Endothelial cell of umbilical vein (primary cell): ENCODE measurements at regions not wholly inside any gene's neighbourhood (a gene's known extent, or its start where the extent isn't known, plus 50 kb on each side); places are given as distances from the start of the nearest gene placed in this dataset.

ENCODE experiments used
- BruUV-seq: library from RNA; stranded (reverse); fragments of 400-500 nt; replicated peaks from 2 replicates; lab custom pipeline; 2021; lab: Mats Ljungman, UMichigan
- CTCF ChIA-PET: fragments of 300-600, 350-600 bp; sonication (Branson Sonifier 250); formaldehyde crosslinking; loops from one replicate; lab custom pipeline; 2021; ENCODE audit warnings: antibody characterized with exemption, inconsistent platforms; lab: Charles Lee
- POLR2A ChIA-PET: fragments of 300-600, 350-600 bp; sonication (Branson Sonifier 250); formaldehyde crosslinking; loops from one replicate; lab custom pipeline; 2021; ENCODE audit warnings: antibody characterized with exemption, inconsistent platforms; lab: Charles Lee
- DNase-seq: peaks from one replicate; pipeline ENCODE4 v3.0.0-alpha.2; 2011; ENCODE audit warnings: low read depth, low spot score
- FAIRE-seq: peaks from 2 replicates; lab custom pipeline; 2011; peaks lifted over from hg19 to GRCh38; lab: Jason Lieb, UNC
- H2AFZ ChIP-seq: 2 replicates; pipeline ENCODE4 v1.6.0; 2012; ENCODE audit warnings: low read depth, low read length, control low read depth, inconsistent platforms
- H3K27ac ChIP-seq: 2 replicates; pipeline ENCODE4 v1.5.1; 2011; ENCODE audit warnings: low read depth, mild to moderate bottlenecking, control low read depth, low read length, moderate library complexity; ENCODE audit not compliant: insufficient read depth
- H3K27me3 ChIP-seq, 2 experiments: 2 replicates each; pipeline versions ENCODE4 v1.6.0 to v1.6.1; 2011; ENCODE audit warnings: low read length in 2 of 2, mixed read lengths in 1 of 2; ENCODE audit not compliant: control insufficient read depth in 2 of 2, insufficient read depth in 2 of 2
- H3K36me3 ChIP-seq, 2 experiments: 2 replicates in 1 of 2; 3 replicates in 1 of 2; pipeline ENCODE4 v1.5.1; 2011; ENCODE audit warnings: low read length in 2 of 2, mild to moderate bottlenecking in 1 of 2, moderate library complexity in 1 of 2; ENCODE audit not compliant: control insufficient read depth in 2 of 2, insufficient read depth in 2 of 2; ENCODE audit errors: extremely low read depth in 1 of 2
- H3K4me1 ChIP-seq: 3 replicates; pipeline ENCODE4 v1.5.1; 2011; ENCODE audit warnings: mild to moderate bottlenecking, low read length; ENCODE audit not compliant: control insufficient read depth, insufficient read depth; ENCODE audit errors: extremely low read depth
- H3K4me2 ChIP-seq: 2 replicates; pipeline ENCODE4 v1.6.1; 2011; ENCODE audit warnings: low read length, control low read depth, mixed read lengths; ENCODE audit not compliant: insufficient read depth
- H3K4me3 ChIP-seq, 3 experiments: fragments of 200-600 bp in 1 of 3; sonication (generic), shearing (Covaris generic) in 1 of 3; replicated peaks in 1 of 3; 2 replicates each; pipeline ENCODE4 v1.5.1; 2011 to 2016; ENCODE audit warnings: control low read depth in 3 of 3, low read length in 3 of 3, mild to moderate bottlenecking in 2 of 3, inconsistent platforms in 1 of 3, low read depth in 1 of 3, moderate library complexity in 1 of 3; ENCODE audit not compliant: insufficient read depth in 1 of 3
- H3K79me2 ChIP-seq: 2 replicates; pipeline ENCODE4 v1.6.0; 2012; ENCODE audit warnings: low read length, inconsistent platforms; ENCODE audit not compliant: control insufficient read depth, insufficient read depth
- H3K9ac ChIP-seq: replicated peaks from 2 replicates; pipeline ENCODE3; 2011; ENCODE audit warnings: low read length, control low read depth; ENCODE audit not compliant: insufficient read depth; ENCODE audit errors: extremely low read depth
- H3K9me1 ChIP-seq: replicated peaks from 3 replicates; pipeline ENCODE4 v1.6.0; 2011; ENCODE audit warnings: mild to moderate bottlenecking, low read length; ENCODE audit not compliant: control insufficient read depth, insufficient read depth; ENCODE audit errors: extremely low read depth
- H3K9me3 ChIP-seq: replicated peaks from 2 replicates; pipeline ENCODE4 v1.5.1; 2012; ENCODE audit warnings: low read length, inconsistent platforms; ENCODE audit not compliant: control insufficient read depth, insufficient read depth
- H4K20me1 ChIP-seq: replicated peaks from 2 replicates; pipeline ENCODE3; 2011; ENCODE audit warnings: mild to moderate bottlenecking, low read length; ENCODE audit not compliant: control insufficient read depth, insufficient read depth; ENCODE audit errors: extremely low read depth
- CTCF ChIP-seq, 2 donors: IDR thresholded peaks; 1 replicate in 1 of 2; 2 replicates in 1 of 2; pipeline ENCODE4 v1.5.1; 2011; ENCODE audit warnings: low read length in 2 of 2, mild to moderate bottlenecking in 2 of 2, moderate library complexity in 2 of 2, control low read depth in 1 of 2, inconsistent platforms in 1 of 2, low read depth in 1 of 2; ENCODE audit not compliant: insufficient read depth in 1 of 2; ENCODE audit errors: extremely low read depth in 1 of 2
- EZH2 ChIP-seq: IDR thresholded peaks from 2 replicates; pipeline ENCODE4 v1.6.1; 2012; ENCODE audit warnings: borderline replicate concordance, low read depth, mild to moderate bottlenecking, moderate library complexity, low read length, inconsistent platforms; ENCODE audit not compliant: severe bottlenecking
- FOS ChIP-seq: IDR thresholded peaks from 2 replicates; pipeline ENCODE4 v1.6.1; 2011; ENCODE audit warnings: mild to moderate bottlenecking, low read length, moderate library complexity, borderline replicate concordance; ENCODE audit not compliant: insufficient read depth
- GATA2 ChIP-seq: IDR thresholded peaks from 2 replicates; pipeline ENCODE4 v1.7.0; 2011; ENCODE audit warnings: low read depth, mild to moderate bottlenecking, moderate library complexity, mixed read lengths, low read length; ENCODE audit not compliant: insufficient read length, insufficient read depth
- JUN ChIP-seq: IDR thresholded peaks from 2 replicates; pipeline ENCODE4 v1.6.1; 2011; ENCODE audit warnings: borderline replicate concordance, low read depth; ENCODE audit not compliant: insufficient read length, insufficient read depth
- MAX ChIP-seq: IDR thresholded peaks from 2 replicates; pipeline ENCODE4 v1.6.1; 2011; ENCODE audit not compliant: insufficient read depth, insufficient read length
- MYC ChIP-seq: IDR thresholded peaks from one replicate; pipeline ENCODE4 v1.6.1; 2011; ENCODE audit warnings: mild to moderate bottlenecking, low read depth, low read length
- POLR2A ChIP-seq: IDR thresholded peaks from 2 replicates; pipeline ENCODE4 v1.6.1; 2012; ENCODE audit warnings: low read depth, mild to moderate bottlenecking, control low read depth, low read length
- POLR2AphosphoS5 ChIP-seq: IDR thresholded peaks from 2 replicates; pipeline ENCODE4 v1.6.1; 2012; ENCODE audit warnings: low read depth, mild to moderate bottlenecking, control low read depth, low read length, moderate library complexity; ENCODE audit not compliant: insufficient read depth
- dilution Hi-C: fragments of 300-500 bp; cut with MboI; formaldehyde crosslinking; loops from one replicate; pipeline ENCODE4 v1.15.0; 2019; ENCODE audit warnings: low sequenced_read_pairs; ENCODE audit not compliant: extremely low pct_ligation_motif_present
- intact Hi-C: fragments of 100-400 bp; cut with micrococcal nuclease; formaldehyde crosslinking; loops from one replicate; pipeline ENCODE4 v1.10.0; 2022

- H3K4me2 ChIP-seq: no peak overlapping the region
- no peak overlapping the region for H3K4me3 ChIP-seq
- ChIA-PET CTCF (no interaction called here), POLR2A (no interaction called here)
- BruUV-seq: no TSS peak
- no peaks in the 10 kb centered on the region for H3K9me1 ChIP-seq
- H3K27me3 ChIP-seq: no peaks in the 10 kb centered on the region
- dilution Hi-C loops (no loop called here), intact Hi-C loops (no loop called here)
- no peak for TF ChIP-seq MAX
- no peak for FAIRE-seq
- H3K36me3 ChIP-seq: no peaks in the 10 kb centered on the region
- H3K9me3 ChIP-seq: no peaks in the 10 kb centered on the region
- no peak overlapping the region for H3K27ac ChIP-seq
- no peak overlapping the region for H2AFZ ChIP-seq
- DNase-seq: no peak
- no peaks in the 10 kb centered on the region for H4K20me1 ChIP-seq
- H3K4me1 ChIP-seq: no peaks in the 10 kb centered on the region
- no peaks in the 10 kb centered on the region for H3K79me2 ChIP-seq
- no peak overlapping the region for H3K9ac ChIP-seq
These were observed 159.3 kb upstream of the NEBL start for GRCh38 chr10:21056461-21056860.

- no peaks in the 10 kb centered on the region for H3K9me3 ChIP-seq
- no peak overlapping the region for H3K4me3 ChIP-seq
- H4K20me1 ChIP-seq: no peaks in the 10 kb centered on the region
- dilution Hi-C loops (no loop called here), intact Hi-C loops (no loop called here)
- no peak overlapping the region for H3K4me2 ChIP-seq
- CTCF ChIA-PET: no interaction called here
- FAIRE-seq (no peak), DNase-seq (no peak)
- no peaks in the 10 kb centered on the region for H3K79me2 ChIP-seq
- no peaks in the 10 kb centered on the region for H3K4me1 ChIP-seq
- no peak overlapping the region for H3K27ac ChIP-seq
- H3K27me3 ChIP-seq: peaks cover 0 to 1% of the 10 kb centered on the region in 2 experiments
- TF ChIP-seq EZH2 (no peak), POLR2A (no peak), POLR2AphosphoS5 (no peak), CTCF (IDR thresholded peaks at IDR 0.05; ENCODE audit: extremely low read depth in 1 of 2, insufficient read depth in 1 of 2, low read depth in 1 of 2, low read length in 2 of 2) (no peak), JUN (no peak), FOS (no peak), MAX (no peak), MYC (no peak), GATA2 (no peak)
- H3K36me3 ChIP-seq: no peaks in the 10 kb centered on the region
- no TSS peak for BruUV-seq
- no peak overlapping the region for H3K9ac ChIP-seq
- POLR2A ChIA-PET: no interaction called here
- H3K9me1 ChIP-seq: no peaks in the 10 kb centered on the region
- H2AFZ ChIP-seq: no peak overlapping the region
These were observed 158.4 kb upstream of the NEBL start for GRCh38 chr10:21055339-21056135.
